ENCODE measurements at regions not wholly inside any gene's neighbourhood (a gene's known extent, or its start where the extent isn't known, plus 50 kb on each side); places are given as distances from the start of the nearest gene placed in this dataset.
"Not testable (repeated sequence)": the region's sequence is repeated elsewhere in the genome, so short reads cannot be mapped to it uniquely, and the experiment has no call there.

DNA sequence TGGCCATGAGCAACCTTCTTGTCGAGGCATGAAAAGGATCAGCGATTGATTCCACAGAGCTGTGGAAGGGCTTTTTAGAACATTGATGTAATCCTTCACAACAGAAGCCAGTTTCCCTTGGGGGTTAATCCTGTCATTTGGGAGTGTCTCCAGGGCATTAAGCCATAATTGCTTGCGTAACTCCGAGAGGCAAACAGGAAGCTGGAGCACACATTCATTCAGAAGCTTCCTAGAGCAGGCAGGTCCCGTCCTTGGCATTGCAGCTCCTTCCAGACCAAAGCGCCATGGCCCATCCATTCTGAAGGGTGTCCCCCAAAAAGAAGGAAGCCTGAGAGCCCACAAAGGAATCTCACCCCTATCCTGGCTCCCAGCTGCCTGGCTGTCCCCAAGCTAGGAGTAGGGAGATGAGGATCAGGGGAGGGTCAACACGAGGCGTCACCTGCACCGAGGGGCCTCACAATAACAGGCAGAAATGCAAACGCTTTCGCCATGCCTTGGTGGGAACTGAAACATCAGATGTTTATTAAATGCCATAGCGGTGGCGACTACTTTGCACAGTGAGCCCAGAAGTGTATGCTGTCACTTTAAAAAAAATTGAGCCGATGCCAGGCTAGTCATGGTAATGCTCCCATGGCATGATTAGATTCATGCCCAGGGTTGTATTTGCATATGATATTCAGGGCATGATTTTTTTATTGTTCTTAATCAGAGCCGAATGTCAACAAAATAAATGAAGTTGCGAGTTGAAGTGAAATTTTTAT is 339.4 kb downstream of the BCL11A start:
- TF ChIP-seq, protein P1, sequence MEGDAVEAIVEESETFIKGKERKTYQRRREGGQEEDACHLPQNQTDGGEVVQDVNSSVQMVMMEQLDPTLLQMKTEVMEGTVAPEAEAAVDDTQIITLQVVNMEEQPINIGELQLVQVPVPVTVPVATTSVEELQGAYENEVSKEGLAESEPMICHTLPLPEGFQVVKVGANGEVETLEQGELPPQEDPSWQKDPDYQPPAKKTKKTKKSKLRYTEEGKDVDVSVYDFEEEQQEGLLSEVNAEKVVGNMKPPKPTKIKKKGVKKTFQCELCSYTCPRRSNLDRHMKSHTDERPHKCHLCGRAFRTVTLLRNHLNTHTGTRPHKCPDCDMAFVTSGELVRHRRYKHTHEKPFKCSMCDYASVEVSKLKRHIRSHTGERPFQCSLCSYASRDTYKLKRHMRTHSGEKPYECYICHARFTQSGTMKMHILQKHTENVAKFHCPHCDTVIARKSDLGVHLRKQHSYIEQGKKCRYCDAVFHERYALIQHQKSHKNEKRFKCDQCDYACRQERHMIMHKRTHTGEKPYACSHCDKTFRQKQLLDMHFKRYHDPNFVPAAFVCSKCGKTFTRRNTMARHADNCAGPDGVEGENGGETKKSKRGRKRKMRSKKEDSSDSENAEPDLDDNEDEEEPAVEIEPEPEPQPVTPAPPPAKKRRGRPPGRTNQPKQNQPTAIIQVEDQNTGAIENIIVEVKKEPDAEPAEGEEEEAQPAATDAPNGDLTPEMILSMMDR (IDR thresholded peaks at IDR 0.05; ENCODE audit: unreplicated experiment) = no peak
- BruUV-seq (replicated peaks) = no TSS peak
- Mint-ChIP-seq H3K4me3 (ENCODE audit: low read depth, unreplicated experiment) (no peak overlapping the region), H3K36me3 (ENCODE audit: insufficient read depth, unreplicated experiment) (no peaks in the 10 kb centered on the region), H3K27me3 (ENCODE audit: unreplicated experiment) (no peaks in the 10 kb centered on the region), H3K4me1 (ENCODE audit: low read depth, unreplicated experiment) (no peaks in the 10 kb centered on the region), H3K9me3 (ENCODE audit: low read depth, unreplicated experiment) (peaks cover 2% of the 10 kb centered on the region), H3K27ac (ENCODE audit: unreplicated experiment) (no peak overlapping the region)
- peak; percentile 26 for DNase-seq
- CTCF ChIA-PET = interaction anchor here (0.6 kb wide), 1 partner anchor 345 kb away, joined by 5 read pairs; no protein-coding TSS in a partner anchor
- intact Hi-C loops (cut with micrococcal nuclease; ENCODE audit: unreplicated experiment) = no loop called here

DNA sequence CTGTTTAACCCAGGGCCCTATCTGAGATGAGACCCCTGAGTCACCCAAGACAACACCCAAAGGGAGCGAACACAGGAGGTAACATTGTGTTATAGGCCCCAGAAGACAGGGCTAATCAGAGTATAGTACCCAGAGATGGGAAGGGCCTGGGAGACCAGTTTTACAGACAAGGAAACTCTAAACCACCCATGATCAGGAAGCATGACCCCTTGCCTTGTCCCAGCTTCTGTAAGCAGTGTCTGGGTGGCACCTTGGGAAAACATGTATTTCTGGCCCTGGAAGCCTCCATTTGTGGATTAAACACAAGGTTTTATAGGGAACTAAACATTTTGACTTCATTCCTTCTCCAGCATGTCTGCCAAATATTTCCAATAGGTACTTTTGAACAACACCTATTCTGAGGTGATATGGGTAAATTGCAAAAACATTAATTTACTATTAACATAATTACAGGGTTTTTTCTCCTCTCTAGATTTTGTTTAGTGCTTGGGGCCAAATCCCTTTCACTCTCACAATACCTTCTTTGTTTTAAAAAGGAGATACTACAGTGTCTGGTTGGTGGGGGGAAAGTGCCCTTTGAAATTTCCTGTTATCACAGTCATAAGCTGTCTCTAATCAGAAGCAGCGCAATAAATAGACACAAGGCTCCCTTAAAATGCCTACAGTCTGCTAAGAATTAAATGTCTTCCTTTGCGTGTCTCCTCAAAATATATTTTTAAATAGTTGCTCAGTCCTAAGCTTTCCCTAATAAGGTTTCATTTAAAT is 341.1 kb downstream of the BCL11A start:
- no peaks in the 10 kb centered on the region for H3K36me3 Mint-ChIP-seq (ENCODE audit: insufficient read depth, unreplicated experiment)
- DNase-seq = no peak
- H3K9me3 Mint-ChIP-seq (ENCODE audit: low read depth, unreplicated experiment) = peaks cover 2% of the 10 kb centered on the region
- no peaks in the 10 kb centered on the region for H3K4me1 Mint-ChIP-seq (ENCODE audit: low read depth, unreplicated experiment)
- H3K4me3 Mint-ChIP-seq (ENCODE audit: low read depth, unreplicated experiment) = no peak overlapping the region
- no peak overlapping the region for H3K27ac Mint-ChIP-seq (ENCODE audit: unreplicated experiment)
- BruUV-seq (replicated peaks) = no TSS peak
- H3K27me3 Mint-ChIP-seq (ENCODE audit: unreplicated experiment) = no peaks in the 10 kb centered on the region
- CTCF ChIA-PET = no interaction called here
- intact Hi-C loops (cut with micrococcal nuclease; ENCODE audit: unreplicated experiment) = no loop called here
- TF ChIP-seq, protein P1 (IDR thresholded peaks at IDR 0.05; ENCODE audit: unreplicated experiment) = no peak

GRCh38 chr2:60189006-60189405 is 364.4 kb downstream of the BCL11A start:
- H3K27ac Mint-ChIP-seq (ENCODE audit: unreplicated experiment); H3K4me3 Mint-ChIP-seq (ENCODE audit: low read depth, unreplicated experiment); H3K9me3 Mint-ChIP-seq (ENCODE audit: low read depth, unreplicated experiment); CTCF ChIA-PET; H3K36me3 Mint-ChIP-seq (ENCODE audit: insufficient read depth, unreplicated experiment); DNase-seq; BruUV-seq (replicated peaks); H3K27me3 Mint-ChIP-seq (ENCODE audit: unreplicated experiment); intact Hi-C loops (cut with micrococcal nuclease; ENCODE audit: unreplicated experiment); H3K4me1 Mint-ChIP-seq (ENCODE audit: low read depth, unreplicated experiment): not testable (repeated sequence)

DNA sequence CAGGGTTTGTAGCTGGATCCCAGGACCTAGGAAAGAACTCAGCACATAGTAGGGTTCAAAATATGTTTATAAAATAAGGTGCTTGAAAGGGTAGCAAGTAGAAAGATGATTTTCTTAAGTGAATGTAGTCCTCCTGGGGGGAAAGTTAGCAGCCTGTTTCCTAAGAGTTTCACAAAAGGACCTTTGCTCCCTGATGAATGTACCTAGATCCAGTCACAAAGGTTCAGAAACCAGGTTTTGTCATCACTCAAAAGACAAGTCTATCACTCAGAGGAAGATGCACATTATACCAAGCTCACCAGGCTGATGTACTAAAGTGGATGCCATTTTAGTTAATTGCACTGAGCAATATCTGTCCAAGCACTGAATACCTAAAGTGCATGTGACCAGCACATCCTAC is 378.2 kb downstream of the BCL11A start:
- H3K4me3 Mint-ChIP-seq (ENCODE audit: low read depth, unreplicated experiment) = no peak overlapping the region
- TF ChIP-seq, protein P1 (IDR thresholded peaks at IDR 0.05; ENCODE audit: unreplicated experiment) = no peak
- H3K9me3 Mint-ChIP-seq (ENCODE audit: low read depth, unreplicated experiment) = no peaks in the 10 kb centered on the region
- DNase-seq = no peak
- no TSS peak for BruUV-seq (replicated peaks)
- no peak overlapping the region for H3K27ac Mint-ChIP-seq (ENCODE audit: unreplicated experiment)
- H3K27me3 Mint-ChIP-seq (ENCODE audit: unreplicated experiment) = no peaks in the 10 kb centered on the region
- no peaks in the 10 kb centered on the region for H3K36me3 Mint-ChIP-seq (ENCODE audit: insufficient read depth, unreplicated experiment)
- CTCF ChIA-PET = no interaction called here
- intact Hi-C loops (cut with micrococcal nuclease; ENCODE audit: unreplicated experiment) = no loop called here
- no peaks in the 10 kb centered on the region for H3K4me1 Mint-ChIP-seq (ENCODE audit: low read depth, unreplicated experiment)

GRCh38 chr2:60174146-60174545 is 379.3 kb downstream of the BCL11A start:
- H3K4me3 Mint-ChIP-seq (ENCODE audit: low read depth, unreplicated experiment) = no peak overlapping the region

More at GRCh38 chr2:60174146-60174545, 379.3 kb downstream of the BCL11A start:
- intact Hi-C loops (cut with micrococcal nuclease; ENCODE audit: unreplicated experiment) = no loop called here
- no peaks in the 10 kb centered on the region for H3K4me1 Mint-ChIP-seq (ENCODE audit: low read depth, unreplicated experiment)
- no peak for DNase-seq
- CTCF ChIA-PET = no interaction called here
- H3K36me3 Mint-ChIP-seq (ENCODE audit: insufficient read depth, unreplicated experiment) = no peaks in the 10 kb centered on the region
- no TSS peak for BruUV-seq (replicated peaks)
- TF ChIP-seq, protein P1 (IDR thresholded peaks at IDR 0.05; ENCODE audit: unreplicated experiment) = no peak
- no peak overlapping the region for H3K27ac Mint-ChIP-seq (ENCODE audit: unreplicated experiment)
- no peaks in the 10 kb centered on the region for H3K27me3 Mint-ChIP-seq (ENCODE audit: unreplicated experiment)
- H3K9me3 Mint-ChIP-seq (ENCODE audit: low read depth, unreplicated experiment) = no peaks in the 10 kb centered on the region

Data from Calu3 (cell line).